H9 (cell line): ENCODE measurements at regions not wholly inside any gene's neighbourhood (a gene's known extent, or its start where the extent isn't known, plus 50 kb on each side); places are given as distances from the start of the nearest gene placed in this dataset.

Experiments
- DNase-seq: peaks from one replicate; pipeline ENCODE4 v3.0.0-alpha.2; 2017
- H2AFZ ChIP-seq: one replicate; pipeline ENCODE4 v1.6.1; 2013; ENCODE audit warnings: mild to moderate bottlenecking, low read length, control low read depth, moderate library complexity
- H2AK5ac ChIP-seq: 2 replicates; pipeline ENCODE4 v1.6.1; 2013; ENCODE audit warnings: low read length, control low read depth, mixed read lengths; ENCODE audit not compliant: insufficient read length
- H2BK120ac ChIP-seq: one replicate; pipeline ENCODE4 v1.6.1; 2013; ENCODE audit warnings: low read depth, mild to moderate bottlenecking, low read length, control low read depth, inconsistent platforms; ENCODE audit not compliant: poor library complexity, severe bottlenecking
- H2BK12ac ChIP-seq: 2 replicates; pipeline ENCODE4 v1.6.1; 2013; ENCODE audit warnings: low read length, control low read depth, mixed read lengths, low read depth; ENCODE audit not compliant: insufficient read length
- H2BK15ac ChIP-seq: 2 replicates; pipeline ENCODE4 v1.6.1; 2013; ENCODE audit warnings: low read depth, low read length, control low read depth
- H2BK20ac ChIP-seq: one replicate; pipeline ENCODE4 v1.6.1; 2013; ENCODE audit warnings: low read depth, mild to moderate bottlenecking, low read length, control low read depth, inconsistent platforms; ENCODE audit not compliant: poor library complexity, severe bottlenecking
- H2BK5ac ChIP-seq: 2 replicates; pipeline ENCODE4 v1.6.1; 2013; ENCODE audit warnings: low read length, control low read depth, mixed read lengths; ENCODE audit not compliant: insufficient read length
- H3K14ac ChIP-seq: 2 replicates; pipeline ENCODE4 v1.6.1; 2013; ENCODE audit warnings: low read length, control low read depth; ENCODE audit not compliant: insufficient read depth
- H3K18ac ChIP-seq: 2 replicates; pipeline ENCODE4 v1.6.1; 2013; ENCODE audit warnings: low read depth, mild to moderate bottlenecking, mixed read lengths, low read length, control low read depth; ENCODE audit not compliant: insufficient read length
- H3K23ac ChIP-seq: 2 replicates; pipeline ENCODE4 v1.6.1; 2013; ENCODE audit warnings: low read length, control low read depth, mixed read lengths, low read depth; ENCODE audit not compliant: insufficient read length
- H3K23me2 ChIP-seq: 2 replicates; pipeline ENCODE4 v1.6.1; 2013; ENCODE audit warnings: low read depth, mild to moderate bottlenecking, mixed read lengths, low read length, control low read depth; ENCODE audit not compliant: insufficient read length, poor library complexity, severe bottlenecking
- H3K27ac ChIP-seq: 2 replicates; pipeline ENCODE4 v1.5.1; 2013; ENCODE audit warnings: low read length, control low read depth, mixed read lengths, low read depth; ENCODE audit not compliant: insufficient read length
- H3K27me3 ChIP-seq: 2 replicates; pipeline ENCODE4 v1.6.1; 2013; ENCODE audit warnings: low read length, control low read depth, inconsistent platforms; ENCODE audit not compliant: insufficient read depth
- H3K4ac ChIP-seq: 2 replicates; pipeline ENCODE4 v1.6.1; 2013; ENCODE audit warnings: low read depth, mild to moderate bottlenecking, control low read depth, inconsistent platforms, low read length, moderate library complexity
- H3K4me1 ChIP-seq: 2 replicates; pipeline ENCODE4 v1.6.1; 2013; ENCODE audit warnings: low read length, control low read depth, inconsistent platforms; ENCODE audit not compliant: insufficient read depth
- H3K4me2 ChIP-seq: 2 replicates; pipeline ENCODE4 v1.6.1; 2013; ENCODE audit warnings: low read length, control low read depth, mixed read lengths; ENCODE audit not compliant: insufficient read length, insufficient read depth
- H3K56ac ChIP-seq: 2 replicates; pipeline ENCODE4 v1.6.1; 2013; ENCODE audit warnings: low read depth, mild to moderate bottlenecking, mixed read lengths, low read length, control low read depth; ENCODE audit not compliant: insufficient read length
- H3K79me1 ChIP-seq: 2 replicates; pipeline ENCODE4 v1.6.1; 2013; ENCODE audit warnings: low read depth, mild to moderate bottlenecking, moderate library complexity, low read length, control low read depth, inconsistent platforms; ENCODE audit not compliant: insufficient read depth, poor library complexity, severe bottlenecking
- H3K79me2 ChIP-seq: 2 replicates; pipeline ENCODE4 v1.6.1; 2013; ENCODE audit warnings: low read length, control low read depth, inconsistent platforms; ENCODE audit not compliant: insufficient read depth
- H3K9ac ChIP-seq: 2 replicates; pipeline ENCODE4 v1.6.1; 2013; ENCODE audit warnings: low read length, control low read depth, mixed read lengths; ENCODE audit not compliant: insufficient read length; ENCODE audit errors: extremely low read depth
- H3K9me3 ChIP-seq: one replicate; pipeline ENCODE4 v1.6.1; 2013; ENCODE audit warnings: low read depth, low read length, inconsistent platforms; ENCODE audit not compliant: control insufficient read depth
- H3T11ph ChIP-seq: one replicate; pipeline ENCODE4 v1.6.1; 2013; ENCODE audit warnings: mild to moderate bottlenecking, low read length, control low read depth, inconsistent platforms
- H4K20me1 ChIP-seq: one replicate; pipeline ENCODE4 v1.6.1; 2013; ENCODE audit not compliant: control insufficient read depth, insufficient read length, insufficient read depth
- H4K5ac ChIP-seq: 2 replicates; pipeline ENCODE4 v1.6.1; 2013; ENCODE audit warnings: low read depth, mild to moderate bottlenecking, mixed read lengths, low read length, control low read depth; ENCODE audit not compliant: insufficient read length
- H4K8ac ChIP-seq: replicated peaks from 2 replicates; pipeline ENCODE4 v1.6.1; 2013; ENCODE audit warnings: low read length, control low read depth, mixed read lengths, low read depth; ENCODE audit not compliant: insufficient read length
- H4K91ac ChIP-seq: 2 replicates; pipeline ENCODE4 v1.6.1; 2013; ENCODE audit warnings: low read depth, mild to moderate bottlenecking, moderate library complexity, mixed read lengths, low read length, control low read depth; ENCODE audit not compliant: insufficient read length
- H3K27ac Mint-ChIP-seq, 3 experiments: 2 replicates in 2 of 3; 3 replicates in 1 of 3; pipeline ENCODE4 v1.8.0; 2020 to 2021; ENCODE audit warnings: mixed read lengths in 3 of 3, mild to moderate bottlenecking in 1 of 3, moderate library complexity in 1 of 3
- H3K27me3 Mint-ChIP-seq: 2 replicates; pipeline ENCODE4 v1.8.0; 2021; ENCODE audit warnings: low read depth, mild to moderate bottlenecking, moderate library complexity, mixed read lengths
- H3K36me3 Mint-ChIP-seq, 3 experiments: 2 replicates in 2 of 3; 3 replicates in 1 of 3; pipeline ENCODE4 v1.8.0; 2020 to 2021; ENCODE audit warnings: low read depth in 3 of 3, mixed read lengths in 3 of 3; ENCODE audit not compliant: insufficient read depth in 1 of 3
- H3K4me1 Mint-ChIP-seq, 2 experiments: 2 replicates each; pipeline ENCODE4 v1.8.0; 2020; ENCODE audit warnings: mixed read lengths in 2 of 2
- H3K4me3 Mint-ChIP-seq, 2 experiments: 2 replicates in 1 of 2; 3 replicates in 1 of 2; pipeline ENCODE4 v1.8.0; 2020 to 2021; ENCODE audit warnings: mild to moderate bottlenecking in 2 of 2, mixed read lengths in 2 of 2, moderate library complexity in 1 of 2
- H3K9me3 Mint-ChIP-seq, 2 experiments: 2 replicates in 1 of 2; 3 replicates in 1 of 2; pipeline ENCODE4 v1.8.0; 2020; ENCODE audit warnings: mild to moderate bottlenecking in 2 of 2, mixed read lengths in 2 of 2, moderate library complexity in 1 of 2
- CTCF ChIP-seq: fragments of 200-600 bp; sonication (generic); conservative IDR thresholded peaks from 3 replicates; pipeline ENCODE4 v1.8.0; 2021; ENCODE audit warnings: antibody characterized with exemption, mild to moderate bottlenecking

GRCh38 chr11:91846002-91846401 lies 378.6 kb upstream of the FAT3 start:
- H2BK20ac ChIP-seq: no peak overlapping the region
- H3T11ph ChIP-seq: no peak overlapping the region
- Mint-ChIP-seq H3K9me3 (no peaks in the 10 kb centered on the region), H3K27me3 (no peaks in the 10 kb centered on the region), H3K36me3 (no peaks in the 10 kb centered on the region), H3K27ac (no peak overlapping the region), H3K4me3 (no peak overlapping the region), H3K4me1 (peaks cover 10 to 20% of the 10 kb centered on the region in 2 experiments)
- H4K8ac ChIP-seq: no peak overlapping the region
- H3K79me2 ChIP-seq: no peaks in the 10 kb centered on the region
- H3K23me2 ChIP-seq: no peaks in the 10 kb centered on the region
- H3K27me3 ChIP-seq: no peaks in the 10 kb centered on the region
- H3K79me1 ChIP-seq: no peaks in the 10 kb centered on the region
- no peak overlapping the region for H3K4me2 ChIP-seq
- no peak overlapping the region for H4K91ac ChIP-seq
- H3K27ac ChIP-seq: no peak overlapping the region
- H3K4me1 ChIP-seq: no peaks in the 10 kb centered on the region
- H3K4ac ChIP-seq: no peak overlapping the region
- H2BK120ac ChIP-seq: no peak overlapping the region
- H2BK5ac ChIP-seq: no peak overlapping the region
- H4K5ac ChIP-seq: no peak overlapping the region
- no peak for TF ChIP-seq CTCF
- DNase-seq: no peak
- no peak overlapping the region for H3K18ac ChIP-seq
- H3K9ac ChIP-seq: no peak overlapping the region
- no peaks in the 10 kb centered on the region for H4K20me1 ChIP-seq
- no peak overlapping the region for H2AFZ ChIP-seq
- no peak overlapping the region for H3K56ac ChIP-seq
- no peak overlapping the region for H2AK5ac ChIP-seq
- H3K23ac ChIP-seq: no peak overlapping the region
- no peaks in the 10 kb centered on the region for H3K9me3 ChIP-seq
- no peak overlapping the region for H3K14ac ChIP-seq
- H2BK12ac ChIP-seq: no peak overlapping the region
- no peak overlapping the region for H2BK15ac ChIP-seq
